Spleen (tissue), 11 donors: ENCODE measurements at regions not wholly inside any gene's neighbourhood (a gene's known extent, or its start where the extent isn't known, plus 50 kb on each side); places are given as distances from the start of the nearest gene placed in this dataset.
"Not testable (repeated sequence)": the region's sequence is repeated elsewhere in the genome, so short reads cannot be mapped to it uniquely, and the experiment has no call there.

ENCODE experiments used
- DNase-seq: peaks from one replicate; pipeline ENCODE4 v3.0.0-alpha.2; 2020
- H3K27ac ChIP-seq, 8 donors: fragments of 200-600 bp; sonication (generic) in 7 of 8; 1 replicate in 4 of 8; 2 replicates in 4 of 8; pipeline versions ENCODE4 v1.5.0 to v1.8.0; 2016 to 2021; ENCODE audit warnings: inconsistent platforms in 4 of 8, mild to moderate bottlenecking in 4 of 8, moderate library complexity in 1 of 8
- H3K27me3 ChIP-seq, 7 donors: fragments of 200-600 bp; sonication (generic) in 6 of 7; replicated peaks in 1 of 7; 1 replicate in 4 of 7; 2 replicates in 3 of 7; pipeline versions ENCODE4 v1.5.0 to v1.8.0; 2016 to 2021; ENCODE audit warnings: inconsistent platforms in 3 of 7, mild to moderate bottlenecking in 1 of 7
- H3K36me3 ChIP-seq, 6 donors: fragments of 200-600 bp; sonication (generic) in 5 of 6; 1 replicate in 4 of 6; 2 replicates in 2 of 6; pipeline versions ENCODE4 v1.5.0 to v1.8.0; 2016 to 2021; ENCODE audit warnings: inconsistent platforms in 2 of 6
- H3K4me1 ChIP-seq, 6 donors: fragments of 200-600 bp; sonication (generic) in 5 of 6; 1 replicate in 3 of 6; 2 replicates in 3 of 6; pipeline versions ENCODE4 v1.5.0 to v1.8.0; 2016 to 2021; ENCODE audit warnings: inconsistent platforms in 3 of 6
- H3K4me3 ChIP-seq, 8 donors: fragments of 200-600 bp; sonication (generic) in 7 of 8; 1 replicate in 4 of 8; 2 replicates in 4 of 8; pipeline versions ENCODE4 v1.5.0 to v1.8.0; 2016 to 2021; ENCODE audit warnings: inconsistent platforms in 4 of 8, mild to moderate bottlenecking in 4 of 8, moderate library complexity in 2 of 8
- H3K9me3 ChIP-seq, 8 donors: fragments of 200-600 bp; sonication (generic) in 7 of 8; 1 replicate in 4 of 8; 2 replicates in 4 of 8; pipeline versions ENCODE4 v1.5.0 to v1.8.0; 2016 to 2021; ENCODE audit warnings: inconsistent platforms in 4 of 8
- POLR2A ChIP-seq, 3 donors: fragments of 450-650 bp; IDR thresholded peaks; one replicate each; pipeline ENCODE4 v1.5.1; 2017; ENCODE audit warnings: antibody characterized with exemption in 3 of 3, mild to moderate bottlenecking in 1 of 3
- POLR2AphosphoS5 ChIP-seq, 3 donors: sonication (generic); formaldehyde crosslinking; IDR thresholded peaks; one replicate each; pipeline ENCODE4 v1.5.1; 2017; ENCODE audit warnings: antibody characterized with exemption in 3 of 3
- WGBS, 5 donors: extraction: QIAGEN DNeasy Blood & Tissue Kit in 3 of 5; methylation state at CpG; one replicate each; pipeline versions ENCODE4 v1.1.5 to v1.1.7; 2013 to 2018; 5-methylcytosine and 5-hydroxymethylcytosine counted together
- intact Hi-C: fragments of 100-400 bp; cut with DNase I; formaldehyde crosslinking; loops from one replicate; pipeline ENCODE4 v1.15.0; 2023; ENCODE audit warnings: low total_unique reads
- TF ChIP-seq, protein P1 (sequence below), 11 experiments: fragments of 200-600 bp in 7 of 11; fragments of 450-650 bp in 4 of 11; sonication (generic) in 4 of 11; IDR thresholded peaks in 8 of 11; conservative IDR thresholded peaks in 3 of 11; 1 replicate in 7 of 11; 2 replicates in 4 of 11; pipeline versions ENCODE4 v1.4.0 to v1.8.0; 2016 to 2021; ENCODE audit warnings: antibody characterized with exemption in 11 of 11, inconsistent platforms in 4 of 11, mild to moderate bottlenecking in 1 of 11
- donor health status: healthy with polysubstance abuse.
- donor health status: DM: no; HTN: no; CAD: no; lungs with moderate emphysema.
- donor health status: DM: no; HTN: no; CAD: no.
- donor health status: Bipolar disorder and iron deficiency.
- donor health status: healthy.
- donor health status: DM: no; HTN: no; CAD: no.
- donor health status: DM: yes; HTN: yes; CAD: no.

DNA sequence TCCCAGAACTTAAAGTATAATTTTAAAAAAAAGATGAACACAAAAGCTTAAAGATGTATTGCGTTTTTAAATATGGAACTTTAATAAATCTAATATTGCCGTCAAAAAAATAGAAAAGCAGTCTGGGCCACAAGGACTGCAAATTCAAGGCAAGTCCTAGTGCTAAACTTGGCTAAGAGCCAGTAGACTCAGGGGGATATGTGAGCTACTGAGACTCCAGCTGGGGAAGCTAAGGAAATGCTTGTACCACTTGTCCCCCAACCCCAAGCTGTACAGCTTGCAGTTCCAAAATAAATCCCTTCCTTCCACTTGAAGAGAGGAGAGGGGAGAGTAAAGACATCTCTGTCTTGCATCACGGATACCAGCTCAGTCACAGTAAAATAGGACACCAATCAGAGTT lies 290.8 kb upstream of the FGF13 start:
- Histone ChIP-seq H3K4me3 (no peak overlapping the region), H3K27ac (no peak overlapping the region), H3K9me3 (no peaks in the 10 kb centered on the region), H3K4me1 (no peaks in the 10 kb centered on the region), H3K27me3 (no peaks in the 10 kb centered on the region), H3K36me3 (no peaks in the 10 kb centered on the region)
- intact Hi-C loops, result no loop called here
- TF ChIP-seq, protein P1, sequence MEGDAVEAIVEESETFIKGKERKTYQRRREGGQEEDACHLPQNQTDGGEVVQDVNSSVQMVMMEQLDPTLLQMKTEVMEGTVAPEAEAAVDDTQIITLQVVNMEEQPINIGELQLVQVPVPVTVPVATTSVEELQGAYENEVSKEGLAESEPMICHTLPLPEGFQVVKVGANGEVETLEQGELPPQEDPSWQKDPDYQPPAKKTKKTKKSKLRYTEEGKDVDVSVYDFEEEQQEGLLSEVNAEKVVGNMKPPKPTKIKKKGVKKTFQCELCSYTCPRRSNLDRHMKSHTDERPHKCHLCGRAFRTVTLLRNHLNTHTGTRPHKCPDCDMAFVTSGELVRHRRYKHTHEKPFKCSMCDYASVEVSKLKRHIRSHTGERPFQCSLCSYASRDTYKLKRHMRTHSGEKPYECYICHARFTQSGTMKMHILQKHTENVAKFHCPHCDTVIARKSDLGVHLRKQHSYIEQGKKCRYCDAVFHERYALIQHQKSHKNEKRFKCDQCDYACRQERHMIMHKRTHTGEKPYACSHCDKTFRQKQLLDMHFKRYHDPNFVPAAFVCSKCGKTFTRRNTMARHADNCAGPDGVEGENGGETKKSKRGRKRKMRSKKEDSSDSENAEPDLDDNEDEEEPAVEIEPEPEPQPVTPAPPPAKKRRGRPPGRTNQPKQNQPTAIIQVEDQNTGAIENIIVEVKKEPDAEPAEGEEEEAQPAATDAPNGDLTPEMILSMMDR (IDR thresholded peaks at IDR 0.05 in 8 of 11, conservative IDR thresholded peaks at IDR 0.05 in 3 of 11), result no peak
- TF ChIP-seq POLR2A (IDR thresholded peaks at IDR 0.05) (no peak), POLR2AphosphoS5 (IDR thresholded peaks at IDR 0.05) (no peak)
- DNase-seq, result no peak
- 80 to 88% (median 85%) methylated on average over 3 of the region's 3 CpGs for WGBS, 5 donors

DNA sequence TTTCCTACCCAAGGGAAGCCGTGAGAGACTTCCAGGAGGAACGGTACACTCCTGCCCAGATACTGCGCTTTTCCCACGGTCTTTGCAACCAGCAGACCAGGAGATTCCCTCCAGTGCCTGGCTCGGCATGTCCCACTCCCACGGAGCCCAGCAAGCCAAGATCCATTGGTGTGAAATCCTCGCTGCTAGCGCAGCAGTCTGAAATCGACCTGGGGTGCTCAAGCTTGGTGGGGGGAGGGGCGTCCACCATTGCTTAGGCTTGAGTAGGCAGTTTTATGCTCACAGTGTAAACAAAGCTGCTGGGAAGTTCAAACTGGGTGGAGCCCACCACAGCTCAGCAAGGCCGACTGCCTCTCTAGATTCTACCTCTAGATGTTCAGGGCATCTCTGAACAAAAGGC lies 284.8 kb upstream of the FGF13 start:
- Histone ChIP-seq H3K27ac (no peak overlapping the region), H3K36me3 (no peaks in the 10 kb centered on the region), H3K9me3 (peaks cover 0 to 35% (median 2%) of the 10 kb centered on the region in 8 donors), H3K4me1 (no peaks in the 10 kb centered on the region), H3K4me3 (no peak overlapping the region), H3K27me3 (no peaks in the 10 kb centered on the region)
- WGBS, 5 donors, result 76 to 97% (median 88%) methylated on average over 3 to 11 of the region's 11 CpGs
- DNase-seq, result no peak
- no peak for TF ChIP-seq POLR2AphosphoS5 (IDR thresholded peaks at IDR 0.05)
- TF ChIP-seq POLR2A (IDR thresholded peaks at IDR 0.05), result no peak
- TF ChIP-seq, protein P1 (IDR thresholded peaks at IDR 0.05 in 8 of 11, conservative IDR thresholded peaks at IDR 0.05 in 3 of 11), result no peak
- intact Hi-C loops, result no loop called here

DNA sequence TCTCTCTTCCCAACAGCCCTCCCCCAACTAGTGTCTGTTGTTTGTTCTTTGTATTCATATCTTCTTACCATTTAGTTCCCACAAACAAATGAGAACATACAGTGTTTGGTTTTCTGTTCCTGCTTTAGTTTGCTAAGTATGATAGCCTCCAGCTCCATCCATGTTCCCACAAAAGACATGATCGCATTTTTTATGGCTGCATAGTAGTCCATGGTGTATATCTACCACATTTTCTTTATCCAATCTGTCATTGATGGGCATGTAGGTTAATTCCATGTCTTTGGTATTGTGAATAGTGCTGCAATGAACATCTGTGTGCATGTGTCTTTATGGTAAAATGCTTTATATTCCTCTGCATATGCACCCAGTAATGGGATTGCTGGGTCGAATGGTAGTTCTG lies 283.9 kb upstream of the FGF13 start:
- no peaks in the 10 kb centered on the region for H3K36me3 ChIP-seq
- no peak overlapping the region for H3K4me3 ChIP-seq
- H3K27ac ChIP-seq, result no peak overlapping the region
- H3K27me3 ChIP-seq, result no peaks in the 10 kb centered on the region
- no peak for DNase-seq
- TF ChIP-seq, protein P1 (IDR thresholded peaks at IDR 0.05 in 8 of 11, conservative IDR thresholded peaks at IDR 0.05 in 3 of 11), result no peak
- TF ChIP-seq POLR2A (IDR thresholded peaks at IDR 0.05) (no peak), POLR2AphosphoS5 (IDR thresholded peaks at IDR 0.05) (no peak)
- intact Hi-C loops, result no loop called here
- 76 to 96% (median 82%) methylated on average over 2 of the region's 2 CpGs for WGBS, 5 donors
- no peaks in the 10 kb centered on the region for H3K4me1 ChIP-seq
- H3K9me3 ChIP-seq, result peaks cover 0 to 35% (median 2%) of the 10 kb centered on the region in 8 donors

DNA sequence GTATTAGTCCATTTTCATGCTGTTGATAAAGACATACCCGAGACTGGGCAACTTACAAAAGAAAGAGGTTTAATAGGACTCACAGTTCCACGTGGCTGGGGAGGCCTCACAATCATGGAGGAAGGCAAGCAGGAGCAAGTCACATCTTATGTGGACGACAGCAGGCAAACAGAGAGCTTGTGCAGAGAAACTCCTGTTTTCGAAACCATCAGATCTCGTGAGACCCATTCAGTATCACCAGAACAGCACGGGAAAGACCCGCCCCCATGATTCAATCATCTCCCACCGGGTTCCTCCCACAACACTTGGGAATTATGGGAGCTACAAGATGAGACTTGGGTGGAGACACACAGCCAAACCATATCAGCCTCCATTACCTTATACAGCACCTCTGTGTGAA lies 278.9 kb upstream of the FGF13 start:
- 60 to 88% (median 83%) methylated on average over 8 of the region's 8 CpGs for whole genome bisulfite sequencing, 5 donors
- H3K27ac ChIP-seq, H3K36me3 ChIP-seq, H3K27me3 ChIP-seq, H3K4me1 ChIP-seq, DNase-seq, H3K4me3 ChIP-seq, intact Hi-C loops: not testable (repeated sequence)
- peaks cover 0 to 31% (median 2%) of the 10 kb centered on the region in 8 donors for H3K9me3 ChIP-seq

GRCh38 chrX:138986866-138987265 lies 275.3 kb upstream of the FGF13 start:
- 88 to 98% (median 91%) methylated on average over 1 of the region's 1 CpG for WGBS, 5 donors
- intact Hi-C loops, result no loop called here
- H3K9me3 ChIP-seq, result peaks cover 0 to 2% (median 0%) of the 10 kb centered on the region in 8 donors
- no peak overlapping the region for H3K4me3 ChIP-seq
- TF ChIP-seq, protein P1 (IDR thresholded peaks at IDR 0.05 in 8 of 11, conservative IDR thresholded peaks at IDR 0.05 in 3 of 11), result no peak
- TF ChIP-seq POLR2AphosphoS5 (IDR thresholded peaks at IDR 0.05) (no peak), POLR2A (IDR thresholded peaks at IDR 0.05) (no peak)
- no peak for DNase-seq
- H3K4me1 ChIP-seq, result no peaks in the 10 kb centered on the region
- no peak overlapping the region for H3K27ac ChIP-seq
- H3K27me3 ChIP-seq, result no peaks in the 10 kb centered on the region
- no peaks in the 10 kb centered on the region for H3K36me3 ChIP-seq
